Erythroblast (primary cell): ENCODE measurements at regions not wholly inside any gene's neighbourhood (a gene's known extent, or its start where the extent isn't known, plus 50 kb on each side); places are given as distances from the start of the nearest gene placed in this dataset.
"Not testable (repeated sequence)": the region's sequence is repeated elsewhere in the genome, so short reads cannot be mapped to it uniquely, and the experiment has no call there.

ENCODE experiments used
- DNase-seq, 2 experiments: peaks; one replicate each; lab custom pipeline; 2025; lab: John Stamatoyannopoulos, UW
- GATA1 ChIP-seq: IDR thresholded peaks from 2 replicates; pipeline ENCODE4 v1.6.1; 2011; ENCODE audit warnings: low read depth, mild to moderate bottlenecking, control low read depth, low read length, moderate library complexity
- POLR2A ChIP-seq: IDR thresholded peaks from 2 replicates; pipeline ENCODE4 v1.6.1; 2011; ENCODE audit warnings: mild to moderate bottlenecking, low read length

DNA sequence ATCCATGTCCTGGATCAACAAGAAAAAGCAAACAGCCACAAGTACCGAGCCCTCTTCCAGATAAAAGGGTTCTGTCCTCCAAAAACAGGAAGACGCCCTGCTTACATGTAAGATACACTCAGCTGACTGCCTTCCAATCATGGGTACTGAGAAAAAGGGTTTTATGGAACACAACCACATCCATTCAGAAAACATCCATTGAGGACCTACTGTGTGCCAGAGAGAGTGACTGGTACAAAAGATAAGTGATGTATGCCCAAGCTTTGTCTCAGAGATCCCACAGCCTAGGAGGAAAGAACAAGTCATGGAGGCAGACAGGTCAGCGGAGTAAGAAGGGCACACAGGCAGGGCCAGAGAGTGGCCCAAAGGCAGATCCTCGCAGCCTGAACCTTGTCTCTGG lies 94.8 kb upstream of the SSTR4 start:
- no peak for DNase-seq
- TF ChIP-seq POLR2A, result no peak
- TF ChIP-seq GATA1, result no peak

- no peak for DNase-seq
- TF ChIP-seq GATA1, result no peak
- no peak for TF ChIP-seq POLR2A
Observed at GRCh38 chr20:22941550-22941949, 93.6 kb upstream of the SSTR4 start.

DNA sequence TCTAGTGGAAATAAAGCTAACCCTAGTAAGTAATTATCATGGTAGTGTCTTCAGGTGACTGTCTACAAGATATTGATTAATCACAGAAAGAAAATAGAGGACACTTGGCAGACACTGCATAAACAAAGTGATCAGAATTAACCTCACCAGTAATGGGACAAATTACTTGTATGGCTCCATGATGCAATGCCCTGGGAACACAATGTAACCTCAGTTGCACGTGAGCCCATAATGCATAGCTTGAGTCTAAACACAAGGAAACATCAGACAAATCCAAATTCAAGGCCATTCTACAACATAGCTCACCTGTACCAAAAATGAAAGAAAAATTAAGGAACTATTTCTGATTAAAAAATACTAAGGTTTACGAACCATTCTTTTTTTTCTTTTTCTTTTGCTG lies 92.4 kb upstream of the SSTR4 start:
- DNase-seq, result peak in 1 of 2 experiments; percentile 4
- no peak for TF ChIP-seq POLR2A
- no peak for TF ChIP-seq GATA1

GRCh38 chr20:22944062-22944461 lies 91.0 kb upstream of the SSTR4 start:
- no peak for DNase-seq
- no peak for TF ChIP-seq POLR2A
- no peak for TF ChIP-seq GATA1

DNA sequence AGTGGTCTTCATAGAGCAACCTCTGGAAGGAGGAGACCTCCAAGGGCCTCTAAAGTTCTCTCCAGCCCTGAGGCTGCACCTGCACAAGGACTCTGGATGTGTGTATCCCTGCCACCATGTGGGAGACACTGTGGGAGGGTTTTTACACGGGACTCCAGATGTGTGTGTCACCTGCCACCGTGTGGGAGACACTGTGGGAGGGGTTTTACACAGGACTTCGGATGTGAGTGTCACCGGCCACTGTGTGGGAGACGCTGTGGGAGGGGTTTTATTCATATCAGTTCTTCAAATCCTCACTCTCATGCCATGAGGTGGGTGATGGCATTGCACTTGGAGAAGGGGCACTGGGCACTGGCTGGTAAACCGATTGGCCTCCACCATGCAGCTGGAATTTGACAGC lies 90.2 kb upstream of the SSTR4 start:
- TF ChIP-seq GATA1 (no peak), POLR2A (no peak)
- DNase-seq, result no peak

- TF ChIP-seq GATA1 (no peak), POLR2A (no peak)
- no peak for DNase-seq
Observed at GRCh38 chr20:22946596-22946995, 88.5 kb upstream of the SSTR4 start.

DNA sequence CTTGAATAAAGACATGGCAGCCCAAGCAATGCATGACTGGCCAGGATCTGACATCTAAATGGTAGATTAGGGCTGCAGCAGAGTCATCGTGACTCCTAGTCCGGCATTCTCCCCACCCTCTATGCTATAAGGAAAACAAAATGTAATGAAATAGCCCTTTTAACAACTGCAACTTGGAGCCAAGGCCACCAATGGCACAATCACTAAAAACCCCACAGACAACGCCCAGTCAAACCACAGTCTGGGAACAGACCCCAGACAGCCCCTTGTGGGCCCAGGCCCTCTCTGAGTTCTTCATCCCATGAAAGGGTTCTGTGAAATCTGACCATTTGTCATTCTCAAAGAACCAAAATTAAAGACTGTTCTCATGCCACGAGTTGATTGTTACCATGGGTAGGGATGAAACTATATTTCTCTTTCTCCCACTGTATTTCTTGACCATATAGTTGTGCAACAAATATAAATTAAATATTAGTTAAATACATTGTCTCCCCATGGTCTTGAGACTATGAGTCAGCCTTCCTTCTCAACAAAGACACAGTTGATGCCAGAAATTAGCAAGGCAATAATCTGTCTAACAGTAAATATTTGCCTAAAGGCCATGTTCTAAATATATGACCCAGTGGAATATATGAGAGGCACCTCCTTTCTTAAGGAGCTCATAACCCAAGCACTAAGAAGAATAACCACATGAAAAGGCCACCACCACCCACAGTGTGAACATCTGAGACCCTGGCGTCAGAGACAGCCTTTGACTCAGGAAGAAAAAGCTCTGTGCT lies 85.6 kb upstream of the SSTR4 start:
- DNase-seq, result no peak
- TF ChIP-seq POLR2A (no peak), GATA1 (no peak)

DNA sequence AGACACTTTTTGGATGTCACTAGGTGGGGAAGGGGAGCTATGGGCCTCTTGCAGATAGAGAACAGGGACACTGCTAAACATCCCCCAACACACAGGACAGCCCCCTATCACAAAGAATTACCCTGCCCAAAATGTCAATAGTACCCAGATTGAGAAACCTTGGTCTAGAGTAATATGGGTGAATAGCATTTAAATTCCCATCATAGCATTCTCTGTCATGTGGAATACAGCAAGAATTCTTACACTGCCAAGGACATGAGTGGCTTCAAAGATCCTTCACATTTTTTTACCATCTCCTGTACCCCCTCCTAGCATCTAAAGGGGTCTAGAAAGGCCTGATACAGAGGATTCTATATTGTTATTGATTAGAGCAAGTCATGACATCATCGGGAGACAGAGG lies 83.1 kb upstream of the SSTR4 start:
- no peak for TF ChIP-seq POLR2A
- TF ChIP-seq GATA1, result no peak
- DNase-seq, result no peak

- no peak for TF ChIP-seq GATA1
- TF ChIP-seq POLR2A, result no peak
- no peak for DNase-seq
Observed at GRCh38 chr20:22954661-22955060, 80.5 kb upstream of the SSTR4 start.

DNA sequence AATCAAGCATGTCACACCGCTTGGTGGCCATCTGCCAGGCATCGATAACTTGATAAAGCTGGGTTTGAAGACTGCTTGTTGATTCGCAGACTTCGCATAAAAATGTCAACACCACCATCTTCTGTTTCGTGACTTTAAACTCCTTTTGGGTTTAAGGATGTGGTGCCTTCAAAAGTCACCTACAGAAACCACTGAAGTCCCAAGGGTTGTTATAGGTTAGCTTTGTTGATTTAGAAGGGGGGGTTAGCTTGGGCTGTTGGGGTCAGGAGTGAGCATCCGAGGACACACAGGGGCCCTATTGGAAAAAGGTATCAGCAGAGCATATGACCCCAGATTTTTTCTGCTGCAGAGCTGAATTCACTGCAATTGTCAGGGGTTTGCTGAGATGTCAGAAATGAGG lies 76.7 kb upstream of the SSTR4 start:
- DNase-seq, result no peak
- TF ChIP-seq GATA1, result no peak
- TF ChIP-seq POLR2A, result no peak

DNA sequence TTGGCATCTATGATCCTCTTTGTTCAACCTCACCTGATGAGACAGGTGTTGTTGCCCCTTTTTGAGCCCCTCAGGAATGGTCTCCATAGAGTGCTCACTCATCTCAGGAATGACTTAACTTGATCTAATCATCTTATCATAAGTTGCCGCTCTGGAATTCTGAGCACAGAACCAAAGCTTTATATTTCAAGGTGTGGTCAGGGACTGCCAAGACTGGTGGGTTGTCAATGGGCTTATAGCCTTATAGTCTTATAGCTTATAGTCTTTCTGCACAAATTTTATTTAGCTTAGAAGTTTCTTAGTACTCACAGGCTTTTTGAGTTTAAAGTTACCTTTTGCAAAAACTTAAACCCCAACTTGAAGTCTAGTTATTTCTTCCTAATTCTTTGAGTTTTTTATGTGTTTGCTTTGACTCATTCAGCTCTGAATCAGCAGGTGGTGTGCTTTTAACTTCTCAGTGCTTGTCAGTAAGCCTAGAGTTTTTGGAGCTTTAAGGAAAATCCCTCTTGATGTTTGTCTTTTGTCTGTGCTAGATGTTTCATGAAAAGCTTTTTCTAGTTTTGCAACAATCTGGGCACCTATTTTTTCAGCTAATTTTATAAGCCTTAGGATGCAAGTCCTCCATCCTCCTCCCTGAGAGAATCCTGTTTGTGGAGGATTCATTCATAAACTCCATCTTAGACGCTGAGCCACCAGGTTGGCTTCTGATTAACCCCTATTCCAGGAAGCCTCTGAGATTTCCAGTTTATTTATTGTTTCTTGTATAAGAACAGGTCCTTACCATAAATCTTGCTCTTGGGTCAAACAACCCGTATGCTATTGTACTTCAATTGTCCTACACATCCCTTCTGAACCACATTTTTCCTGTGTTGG lies 72.3 kb upstream of the SSTR4 start:
- TF ChIP-seq POLR2A, result no peak
- DNase-seq, result no peak

GRCh38 chr20:22963581-22963980 lies 71.5 kb upstream of the SSTR4 start:
- DNase-seq, result no peak
- no peak for TF ChIP-seq POLR2A
- TF ChIP-seq GATA1, result no peak

DNA sequence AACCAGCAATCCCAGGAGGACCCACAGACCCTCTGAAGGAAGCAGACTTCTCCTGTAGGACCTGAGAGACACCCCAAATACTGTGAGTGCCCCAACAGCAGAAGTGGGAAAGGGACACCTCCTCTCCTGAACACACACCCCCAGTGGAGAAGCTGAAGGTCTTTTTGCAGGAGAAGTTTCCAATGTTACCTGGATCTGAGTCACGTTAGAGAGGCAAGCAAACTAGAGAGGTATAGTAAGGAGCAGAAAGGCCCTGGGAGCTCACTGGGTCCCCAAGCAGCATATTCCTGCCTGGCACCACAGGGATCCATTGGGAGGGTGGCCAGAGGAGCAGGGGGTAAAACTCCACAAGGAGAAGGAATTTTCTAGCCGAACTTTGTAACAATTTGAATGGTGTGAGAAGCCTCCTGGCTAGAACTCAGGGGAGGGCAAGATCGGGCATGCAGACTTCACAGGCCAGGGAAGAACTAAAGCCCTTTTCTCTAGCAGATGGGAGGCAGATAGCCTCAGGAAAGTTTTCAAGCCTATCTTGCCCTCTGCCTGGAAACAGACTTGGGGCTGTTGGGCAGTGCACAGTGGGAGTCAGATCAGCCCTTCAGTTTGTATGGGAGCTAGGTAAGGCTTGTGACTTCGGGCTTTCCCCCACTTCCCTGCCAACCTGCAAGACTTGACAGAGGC lies 68.2 kb upstream of the SSTR4 start:
- TF ChIP-seq GATA1 (no peak), POLR2A (no peak)
- no peak for DNase-seq

DNA sequence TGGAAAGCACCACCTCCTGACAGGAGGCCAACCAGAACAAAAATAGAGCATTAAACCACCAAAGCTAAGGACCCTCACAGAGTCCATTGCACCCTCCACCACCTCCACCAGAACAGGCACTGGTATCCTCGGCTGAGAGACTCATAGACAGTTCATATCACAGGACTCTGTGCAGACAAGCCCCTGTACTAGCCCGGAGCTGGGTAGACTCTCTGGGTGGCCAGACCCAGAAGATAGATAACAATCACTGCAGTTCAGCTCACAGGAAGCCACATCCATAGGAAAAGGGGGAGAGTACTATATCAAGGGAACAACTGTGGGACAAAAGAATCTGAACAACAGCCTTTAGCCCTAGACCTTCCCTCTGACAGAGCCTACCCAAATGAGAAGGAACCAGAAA lies 67.4 kb upstream of the SSTR4 start:
- not testable (repeated sequence) for DNase-seq

GRCh38 chr20:22969031-22969430 lies 66.1 kb upstream of the SSTR4 start:
- DNase-seq, result not testable (repeated sequence)

- not testable (repeated sequence) for DNase-seq
Observed at GRCh38 chr20:22971077-22971476, 64.0 kb upstream of the SSTR4 start.
